NOMO-1 treated with DMSO at 0.1 percent for 48 hours (cell line): ENCODE measurements at regions not wholly inside any gene's neighbourhood (a gene's known extent, or its start where the extent isn't known, plus 50 kb on each side); places are given as distances from the start of the nearest gene placed in this dataset.
"Not testable (repeated sequence)": the region's sequence is repeated elsewhere in the genome, so short reads cannot be mapped to it uniquely, and the experiment has no call there.

Experiments
- DNase-seq: peaks from one replicate; lab custom pipeline; 2025; ENCODE audit not compliant: unreplicated experiment; lab: John Stamatoyannopoulos, UW

DNA sequence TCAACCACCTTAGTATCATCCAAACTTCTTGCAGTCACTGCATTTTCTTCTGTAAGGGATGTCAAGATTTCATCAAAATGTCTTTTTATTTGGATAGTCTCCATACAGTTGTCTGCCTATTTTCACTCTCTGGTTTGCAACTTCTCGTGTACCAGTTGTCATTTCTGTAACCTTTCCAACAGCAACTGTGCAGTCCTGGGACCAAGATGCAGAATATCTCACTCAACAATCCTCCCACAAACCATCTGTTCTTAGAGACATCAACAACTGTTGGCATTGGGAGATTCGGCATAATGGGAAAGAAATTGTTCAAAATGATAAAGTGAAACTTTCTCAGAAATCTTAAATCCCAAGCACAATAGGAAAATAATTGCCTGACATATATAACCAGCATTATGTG, 933.6 kb upstream of the SLC39A10 start:
- no peak for DNase-seq

GRCh38 chr2:194721227-194721626, 935.8 kb upstream of the SLC39A10 start:
- DNase-seq, result no peak

DNA sequence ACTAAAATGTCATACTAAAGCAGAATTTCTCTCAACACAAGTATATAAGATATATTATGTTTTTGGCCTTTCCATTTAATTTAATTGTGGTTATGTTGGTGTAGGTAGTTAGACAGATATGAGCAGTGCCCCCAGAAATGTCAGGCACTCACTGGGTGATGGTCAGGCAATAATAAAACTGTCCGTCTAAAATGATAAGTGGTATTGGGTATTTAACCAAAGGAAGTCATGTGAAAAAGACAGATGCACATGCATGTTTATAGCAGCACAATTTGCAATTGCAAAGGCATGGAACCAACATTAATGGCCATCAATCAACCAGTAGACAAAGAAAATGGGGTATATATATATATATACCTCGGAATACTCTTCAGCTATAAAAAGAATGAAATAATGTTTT, 936.6 kb upstream of the SLC39A10 start:
- DNase-seq, result no peak

GRCh38 chr2:194718881-194719280, 938.1 kb upstream of the SLC39A10 start:
- no peak for DNase-seq

DNA sequence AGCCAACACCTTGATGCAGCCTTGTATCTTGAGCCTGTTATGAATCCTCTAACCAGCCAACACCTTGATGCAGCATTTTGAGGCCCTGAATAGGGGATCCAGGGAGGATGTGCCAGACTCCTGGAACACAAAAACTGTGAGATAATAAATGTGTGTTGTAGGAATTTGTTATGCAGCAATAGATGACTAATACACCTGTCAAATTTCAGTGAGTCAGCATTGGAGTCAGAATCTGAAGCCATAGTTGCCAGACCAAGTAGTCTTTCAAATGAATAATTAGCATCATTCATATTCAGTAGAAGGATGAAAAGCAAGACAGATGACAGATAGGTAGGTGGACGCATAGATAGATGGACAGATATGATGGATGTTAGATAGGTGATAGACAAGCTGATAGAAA, 942.5 kb upstream of the SLC39A10 start:
- no peak for DNase-seq

- no peak for DNase-seq
Observed at GRCh38 chr2:194709840-194710239, 947.2 kb upstream of the SLC39A10 start.

GRCh38 chr2:194706179-194706578, 950.8 kb upstream of the SLC39A10 start:
- no peak for DNase-seq

DNA sequence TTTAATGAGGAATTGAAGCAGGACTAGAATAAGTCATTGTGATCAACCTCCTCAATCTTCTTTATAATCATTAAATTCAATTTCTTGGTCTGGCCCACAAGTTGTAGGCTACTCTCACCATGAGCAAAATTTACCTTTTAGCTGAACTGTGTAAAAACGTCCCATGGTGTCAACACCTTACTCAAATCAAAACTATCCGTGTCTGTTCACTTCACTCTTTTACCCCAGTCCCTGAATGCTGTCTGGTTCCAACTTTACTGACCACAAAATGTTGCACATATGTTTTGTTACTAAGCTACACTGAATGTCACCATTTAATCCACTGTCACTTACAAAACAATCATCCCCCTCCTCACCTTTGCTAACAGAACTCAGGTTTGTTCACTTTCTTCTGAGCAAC, 951.6 kb upstream of the SLC39A10 start:
- DNase-seq, result no peak

- DNase-seq, result no peak
Observed at GRCh38 chr2:194700726-194701125, 956.3 kb upstream of the SLC39A10 start.

DNA sequence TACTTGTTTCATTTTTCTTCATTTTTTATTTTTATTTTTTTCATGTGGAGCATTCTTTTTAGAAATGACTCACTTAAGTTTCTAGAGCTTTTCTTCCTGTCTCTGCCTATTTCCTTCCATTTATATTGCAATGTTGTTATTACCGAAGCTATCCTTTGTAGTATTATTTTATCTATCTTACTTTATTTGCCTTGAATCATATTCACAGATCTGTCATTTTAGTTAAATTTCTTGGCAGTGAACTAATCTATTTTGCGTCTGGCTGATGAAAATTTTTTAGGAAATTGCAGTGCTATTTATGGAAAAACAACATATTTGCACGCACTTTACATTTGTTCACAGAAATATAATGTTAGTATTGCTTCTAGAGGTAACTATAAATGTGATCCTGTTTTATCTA, 956.9 kb upstream of the SLC39A10 start:
- no peak for DNase-seq

DNA sequence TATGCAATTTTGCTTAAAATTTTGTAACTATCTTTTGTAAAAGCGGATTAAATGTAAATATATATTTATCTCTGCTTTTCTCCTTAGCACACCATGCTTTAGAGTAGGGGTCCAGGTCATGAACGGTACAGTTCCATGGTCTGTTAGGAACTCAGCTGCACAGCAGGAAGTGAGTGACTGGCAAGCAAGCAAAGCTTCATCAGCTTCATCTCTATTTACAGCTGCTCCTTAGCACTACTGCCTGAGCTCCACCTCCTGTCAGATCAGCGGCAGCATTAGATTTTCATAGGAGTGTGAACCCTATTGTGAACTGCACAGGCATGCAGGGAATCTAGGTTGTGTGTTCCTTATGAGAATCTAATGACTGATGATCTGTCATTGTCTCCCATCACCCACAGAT, 959.0 kb upstream of the SLC39A10 start:
- DNase-seq, result no peak

DNA sequence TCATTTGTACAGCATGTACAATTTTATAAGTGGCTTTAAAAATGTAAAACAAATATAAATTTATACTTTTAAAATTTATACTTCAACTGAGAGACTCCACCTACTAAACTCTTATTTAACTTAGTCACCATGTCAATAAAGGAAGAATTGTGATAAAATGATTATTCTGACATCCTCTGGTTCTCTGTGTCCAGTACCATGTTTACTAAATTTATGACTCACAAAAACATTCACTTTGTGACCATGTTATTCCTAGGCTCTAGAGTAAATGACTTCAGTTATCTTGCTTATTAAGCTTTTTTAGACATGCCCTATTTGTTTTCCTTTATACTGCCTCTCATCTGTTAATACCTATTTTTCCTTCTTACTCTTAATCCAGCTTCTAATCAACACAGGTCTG, 959.6 kb upstream of the SLC39A10 start:
- DNase-seq, result no peak

DNA sequence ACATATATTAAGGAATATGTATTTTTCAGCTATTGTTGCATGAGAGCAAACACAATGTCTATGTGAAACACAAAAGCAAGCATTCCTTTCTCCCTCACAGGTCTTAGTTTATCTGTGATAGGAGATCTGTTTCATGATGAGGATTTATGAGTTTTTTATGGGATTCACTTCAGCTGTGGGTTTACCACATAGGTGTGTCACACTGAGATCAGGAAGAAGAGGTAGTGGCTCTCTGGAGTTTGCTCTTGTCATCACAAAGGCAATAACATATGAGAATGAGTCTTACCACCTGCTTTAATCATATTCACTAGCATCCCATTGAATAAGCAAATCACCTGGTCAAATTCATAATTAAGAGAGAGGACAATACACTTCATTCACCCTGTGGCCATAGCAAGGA, 960.3 kb upstream of the SLC39A10 start:
- no peak for DNase-seq

DNA sequence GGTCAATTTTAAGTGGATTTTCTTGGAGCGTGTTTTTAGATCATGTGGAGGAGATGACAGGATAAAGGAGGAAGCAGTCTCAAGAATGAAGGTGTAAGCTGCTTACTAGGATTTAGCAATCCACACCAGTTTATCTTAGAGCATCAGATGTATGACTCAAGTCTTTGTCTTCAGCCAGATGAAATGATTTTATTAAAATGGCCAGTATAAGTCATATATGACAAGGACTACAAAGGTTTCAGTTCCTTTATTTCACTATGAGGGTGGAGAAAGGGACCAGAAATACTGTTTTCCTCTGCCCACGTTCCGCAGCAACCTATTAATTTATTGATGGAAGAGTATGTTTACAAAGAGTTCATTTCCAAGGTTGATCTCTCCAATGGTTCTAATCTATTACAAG, 970.5 kb upstream of the SLC39A10 start:
- peak; percentile 30 for DNase-seq

- no peak for DNase-seq
Observed at GRCh38 chr2:194674043-194674442, 983.0 kb upstream of the SLC39A10 start.

- DNase-seq, result no peak
Observed at GRCh38 chr2:194672994-194673393, 984.0 kb upstream of the SLC39A10 start.

- DNase-seq, result no peak
Observed at GRCh38 chr2:194661431-194661830, 995.6 kb upstream of the SLC39A10 start.

- DNase-seq, result not testable (repeated sequence)
Observed at GRCh38 chr2:194639057-194639456, 1018.0 kb upstream of the SLC39A10 start.

DNA sequence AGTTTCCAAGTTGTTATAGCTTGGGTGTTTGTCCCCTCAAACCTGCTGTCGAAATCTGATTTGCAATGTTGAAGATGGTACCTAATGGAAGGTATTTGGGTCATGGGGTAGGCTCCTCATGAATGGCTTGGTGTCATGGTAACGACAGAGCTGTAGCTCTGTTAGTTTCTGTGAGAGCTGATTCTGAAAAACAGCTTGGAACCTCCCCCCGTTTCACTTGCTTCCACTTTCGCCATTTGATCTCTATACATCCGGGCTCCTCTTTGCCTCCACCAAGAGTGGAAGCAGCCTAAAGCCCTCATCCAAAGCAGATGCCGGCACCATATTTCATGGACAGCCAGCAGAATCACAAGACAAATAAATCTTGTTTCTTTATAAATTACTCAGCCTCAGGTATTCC, 1035.1 kb upstream of the SLC39A10 start:
- DNase-seq, result no peak

DNA sequence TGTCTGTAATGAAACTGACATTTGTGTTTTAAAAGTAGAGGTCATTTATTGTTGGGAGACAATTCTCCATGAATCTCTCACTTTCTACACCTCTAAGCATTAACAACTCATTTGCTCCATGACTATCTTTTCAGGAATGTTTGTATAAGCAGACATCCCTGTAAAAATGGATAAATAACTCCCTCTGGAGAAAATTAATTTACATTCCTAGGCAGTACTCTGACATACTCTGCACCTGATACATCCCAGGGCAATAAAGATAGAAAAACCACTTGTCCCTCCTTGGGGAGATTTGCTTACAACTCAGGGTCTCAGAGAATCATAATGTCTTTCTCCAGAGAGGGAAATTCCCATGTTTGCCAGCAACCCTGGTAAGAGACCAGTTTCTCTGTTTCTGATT, 1037.7 kb upstream of the SLC39A10 start:
- DNase-seq, result no peak

- no peak for DNase-seq
Observed at GRCh38 chr2:194618432-194618831, 1038.6 kb upstream of the SLC39A10 start.

- no peak for DNase-seq
Observed at GRCh38 chr2:194616334-194616733, 1040.7 kb upstream of the SLC39A10 start.

DNA sequence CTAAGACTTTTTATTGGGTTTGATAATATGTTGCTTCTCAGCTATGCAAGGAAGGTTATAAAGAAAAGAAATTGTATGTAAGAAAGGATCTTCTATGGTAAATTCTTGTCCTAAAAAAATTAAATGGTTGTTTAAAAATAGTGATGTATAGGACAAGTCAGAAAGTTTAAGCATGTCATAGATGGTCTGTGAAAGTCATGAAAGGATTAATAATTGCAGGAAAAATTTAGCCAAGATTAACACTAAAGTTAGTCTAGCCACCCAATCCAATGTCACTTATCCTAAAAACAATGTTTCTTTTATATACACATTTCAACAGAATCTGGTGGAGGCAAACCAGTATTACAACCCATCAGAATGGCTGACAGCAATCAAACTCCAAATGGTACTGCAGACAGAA, 1046.7 kb upstream of the SLC39A10 start:
- DNase-seq, result no peak

DNA sequence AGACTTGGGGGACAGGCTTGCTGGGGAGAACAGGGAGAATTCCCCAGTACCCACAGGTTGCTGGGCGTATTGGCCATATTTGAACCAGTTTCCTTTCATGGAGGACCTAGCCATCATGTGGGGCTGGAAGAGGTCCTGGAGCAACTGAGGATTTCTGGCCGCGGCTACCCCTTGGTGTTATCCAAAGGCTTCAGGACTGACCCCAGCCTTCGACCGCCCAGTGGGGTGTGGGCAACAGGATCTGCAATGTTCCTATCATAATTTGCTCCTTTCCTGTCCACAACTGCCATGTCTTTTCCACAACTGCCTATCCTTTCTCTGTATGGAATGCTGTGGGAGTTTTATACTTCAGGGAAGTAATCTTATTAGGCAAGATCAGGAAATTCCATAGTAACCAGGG, 1053.6 kb upstream of the SLC39A10 start:
- DNase-seq, result no peak
